ENCODE measurements at regions not wholly inside any gene's neighbourhood (a gene's known extent, or its start where the extent isn't known, plus 50 kb on each side); places are given as distances from the start of the nearest gene placed in this dataset.

- H3F3A ChIP-seq (ENCODE audit: insufficient read depth) = peaks cover 14% of the 10 kb centered on the region; the same call in 1 of the 2 replicates
- H3K9ac ChIP-seq = no peak overlapping the region
- no peaks in the 10 kb centered on the region for H3K9me2 ChIP-seq (ENCODE audit: insufficient read depth)
- H3K4me3 ChIP-seq = no peak overlapping the region
- no peak overlapping the region for H3K27ac ChIP-seq
- TF ChIP-seq EZH2phosphoT487 (IDR thresholded peaks at IDR 0.05; ENCODE audit: insufficient read depth, low read depth) = no peak
- no peak for TF ChIP-seq EZH2 (IDR thresholded peaks at IDR 0.05; ENCODE audit: insufficient read depth, poor library complexity, severe bottlenecking)
- H3K4me1 ChIP-seq (ENCODE audit: insufficient read depth) = peaks cover 11% of the 10 kb centered on the region
- no peak overlapping the region for H2AFZ ChIP-seq
- H3K9me3 ChIP-seq (ENCODE audit: low read depth) = no peaks in the 10 kb centered on the region
- in situ Hi-C loops (cut with MboI) = no loop called here
- WGBS, 2 experiments (ENCODE audit: low coverage in 1 of 2, low lambda C conversion rate in 2 of 2, missing lambda C conversion rate in 2 of 2) = 48 to 53% methylated on average over 2 of the region's 2 CpGs
- H3K4me2 ChIP-seq (ENCODE audit: unreplicated experiment) = no peak overlapping the region
- no peaks in the 10 kb centered on the region for H4K20me1 ChIP-seq (ENCODE audit: insufficient read depth)
- no peaks in the 10 kb centered on the region for H3K36me3 ChIP-seq (ENCODE audit: low read depth)
- peak; percentile 8 for DNase-seq
- H3K79me2 ChIP-seq (ENCODE audit: insufficient read depth) = no peaks in the 10 kb centered on the region
- H3K27me3 ChIP-seq (replicated peaks; ENCODE audit: insufficient read depth) = no peaks in the 10 kb centered on the region
Measured at GRCh38 chr1:56297208-56297607, 282.2 kb downstream of the PLPP3 start.

- H3K36me3 ChIP-seq (ENCODE audit: low read depth) = no peaks in the 10 kb centered on the region
- DNase-seq = no peak
- 89 to 98% methylated on average over 4 of the region's 4 CpGs for WGBS, 2 experiments (ENCODE audit: low coverage in 1 of 2, low lambda C conversion rate in 2 of 2, missing lambda C conversion rate in 2 of 2)
- no peak overlapping the region for H3K27ac ChIP-seq
- H3K4me3 ChIP-seq = no peak overlapping the region
- no peak overlapping the region for H3K9ac ChIP-seq
- no peaks in the 10 kb centered on the region for H4K20me1 ChIP-seq (ENCODE audit: insufficient read depth)
- in situ Hi-C loops (cut with MboI) = no loop called here
- no peak overlapping the region for H2AFZ ChIP-seq
- H3K9me3 ChIP-seq (ENCODE audit: low read depth) = no peaks in the 10 kb centered on the region
- H3F3A ChIP-seq (ENCODE audit: insufficient read depth) = 0 out of 2 replicates have a peak, but pooled peaks cover 6% of the 10 kb centered on the region
- no peaks in the 10 kb centered on the region for H3K9me2 ChIP-seq (ENCODE audit: insufficient read depth)
- H3K27me3 ChIP-seq (replicated peaks; ENCODE audit: insufficient read depth) = no peaks in the 10 kb centered on the region
- no peaks in the 10 kb centered on the region for H3K79me2 ChIP-seq (ENCODE audit: insufficient read depth)
- 0 out of 2 replicates have a peak, but pooled peaks cover 1% of the 10 kb centered on the region for H3K4me1 ChIP-seq (ENCODE audit: insufficient read depth)
- H3K4me2 ChIP-seq (ENCODE audit: unreplicated experiment) = no peak overlapping the region
- no peak for TF ChIP-seq EZH2 (IDR thresholded peaks at IDR 0.05; ENCODE audit: insufficient read depth, poor library complexity, severe bottlenecking)
- no peak for TF ChIP-seq EZH2phosphoT487 (IDR thresholded peaks at IDR 0.05; ENCODE audit: insufficient read depth, low read depth)
Measured at GRCh38 chr1:56295949-56296929, 283.1 kb downstream of the PLPP3 start.

GRCh38 chr1:56291374-56291919, 287.9 kb downstream of the PLPP3 start:
- H3K27me3 ChIP-seq (replicated peaks; ENCODE audit: insufficient read depth) = no peaks in the 10 kb centered on the region
- H3K9me3 ChIP-seq (ENCODE audit: low read depth) = no peaks in the 10 kb centered on the region
- no peaks in the 10 kb centered on the region for H3F3A ChIP-seq (ENCODE audit: insufficient read depth)
- H3K4me3 ChIP-seq = no peak overlapping the region
- no peak overlapping the region for H3K27ac ChIP-seq
- H3K4me1 ChIP-seq (ENCODE audit: insufficient read depth) = no peaks in the 10 kb centered on the region
- H3K9ac ChIP-seq = no peak overlapping the region
- TF ChIP-seq EZH2 (IDR thresholded peaks at IDR 0.05; ENCODE audit: insufficient read depth, poor library complexity, severe bottlenecking) (no peak), EZH2phosphoT487 (IDR thresholded peaks at IDR 0.05; ENCODE audit: insufficient read depth, low read depth) (no peak)
- no peaks in the 10 kb centered on the region for H3K79me2 ChIP-seq (ENCODE audit: insufficient read depth)
- 25 to 31% methylated on average over 5 of the region's 5 CpGs for WGBS, 2 experiments (ENCODE audit: low coverage in 1 of 2, low lambda C conversion rate in 2 of 2, missing lambda C conversion rate in 2 of 2)
- H3K4me2 ChIP-seq (ENCODE audit: unreplicated experiment) = no peak overlapping the region
- H2AFZ ChIP-seq = no peak overlapping the region
- no peaks in the 10 kb centered on the region for H3K9me2 ChIP-seq (ENCODE audit: insufficient read depth)
- in situ Hi-C loops (cut with MboI) = no loop called here
- peak; percentile 10 for DNase-seq
- H3K36me3 ChIP-seq (ENCODE audit: low read depth) = no peaks in the 10 kb centered on the region
- H4K20me1 ChIP-seq (ENCODE audit: insufficient read depth) = no peaks in the 10 kb centered on the region

DNA sequence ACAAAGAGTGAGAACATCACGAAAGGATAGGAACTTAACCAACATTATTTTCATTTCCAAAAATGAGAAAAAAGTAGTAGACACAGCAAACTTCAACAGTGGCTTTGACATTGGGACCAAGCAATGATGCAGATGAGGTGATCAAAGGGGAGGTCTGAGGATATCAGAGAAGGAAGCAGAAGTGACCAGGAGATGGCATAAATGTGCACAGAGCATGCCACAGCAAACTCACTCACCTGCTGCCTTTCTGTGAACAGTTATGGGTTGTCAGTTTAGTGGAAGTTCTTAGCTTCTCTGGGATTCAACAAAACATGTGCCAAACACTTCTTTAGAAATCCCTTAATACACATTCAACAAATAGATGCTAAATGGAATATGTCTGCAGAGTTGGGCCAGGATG, 290.1 kb downstream of the PLPP3 start:
- Histone ChIP-seq H4K20me1 (ENCODE audit: insufficient read depth) (no peaks in the 10 kb centered on the region), H3K9me2 (ENCODE audit: insufficient read depth) (no peaks in the 10 kb centered on the region), H3F3A (ENCODE audit: insufficient read depth) (no peaks in the 10 kb centered on the region), H3K9me3 (ENCODE audit: low read depth) (no peaks in the 10 kb centered on the region), H3K9ac (no peak overlapping the region), H3K4me3 (no peak overlapping the region), H3K27me3 (replicated peaks; ENCODE audit: insufficient read depth) (no peaks in the 10 kb centered on the region), H2AFZ (no peak overlapping the region), H3K4me1 (ENCODE audit: insufficient read depth) (no peaks in the 10 kb centered on the region), H3K79me2 (ENCODE audit: insufficient read depth) (no peaks in the 10 kb centered on the region), H3K27ac (no peak overlapping the region), H3K4me2 (ENCODE audit: unreplicated experiment) (no peak overlapping the region), H3K36me3 (ENCODE audit: low read depth) (no peaks in the 10 kb centered on the region)
- in situ Hi-C loops (cut with MboI) = no loop called here
- no peak for TF ChIP-seq EZH2phosphoT487 (IDR thresholded peaks at IDR 0.05; ENCODE audit: insufficient read depth, low read depth)
- TF ChIP-seq EZH2 (IDR thresholded peaks at IDR 0.05; ENCODE audit: insufficient read depth, poor library complexity, severe bottlenecking) = no peak
- WGBS, 2 experiments (ENCODE audit: low coverage in 1 of 2, low lambda C conversion rate in 2 of 2, missing lambda C conversion rate in 2 of 2) = 85 to 94% methylated on average over 1 of the region's 1 CpG
- DNase-seq = no peak
